Astrocyte (in vitro differentiated cells and primary cell): ENCODE measurements at regions not wholly inside any gene's neighbourhood (a gene's known extent, or its start where the extent isn't known, plus 50 kb on each side); places are given as distances from the start of the nearest gene placed in this dataset.
"Not testable (repeated sequence)": the region's sequence is repeated elsewhere in the genome, so short reads cannot be mapped to it uniquely, and the experiment has no call there.

Source experiments
- DNase-seq: peaks from one replicate; pipeline ENCODE4 v3.0.0-alpha.2; 2010; ENCODE audit warnings: low read depth
- FAIRE-seq: peaks from 2 replicates; lab custom pipeline; 2011; peaks lifted over from hg19 to GRCh38; lab: Jason Lieb, UNC
- H2AFZ ChIP-seq: 2 replicates; pipeline ENCODE4 v1.6.0; 2012; ENCODE audit warnings: low read depth, low read length, inconsistent platforms
- H3K27ac ChIP-seq: 2 replicates; pipeline ENCODE4 v1.5.1; 2011; ENCODE audit warnings: low read depth, low read length, inconsistent platforms
- H3K27me3 ChIP-seq: 2 replicates; pipeline ENCODE4 v1.6.0; 2011; ENCODE audit warnings: low read length, inconsistent platforms; ENCODE audit not compliant: insufficient read depth
- H3K36me3 ChIP-seq: 2 replicates; pipeline ENCODE4 v1.5.1; 2011; ENCODE audit warnings: low read length, inconsistent platforms; ENCODE audit not compliant: insufficient read depth
- H3K4me1 ChIP-seq: 2 replicates; pipeline ENCODE4 v1.5.1; 2011; ENCODE audit warnings: low read length, inconsistent platforms; ENCODE audit not compliant: insufficient read depth
- H3K4me2 ChIP-seq: 2 replicates; pipeline ENCODE4 v1.6.0; 2012; ENCODE audit warnings: low read length, inconsistent platforms
- H3K4me3 ChIP-seq: 2 replicates; pipeline ENCODE4 v1.5.1; 2011; ENCODE audit warnings: low read depth, mild to moderate bottlenecking, low read length, inconsistent platforms; ENCODE audit not compliant: insufficient read depth
- H3K79me2 ChIP-seq: 2 replicates; pipeline ENCODE4 v1.6.0; 2012; ENCODE audit warnings: mild to moderate bottlenecking, low read length, inconsistent platforms; ENCODE audit not compliant: insufficient read depth
- H3K9ac ChIP-seq: 2 replicates; pipeline ENCODE4 v1.6.0; 2012; ENCODE audit warnings: mild to moderate bottlenecking, low read length, inconsistent platforms
- H3K9me3 ChIP-seq: 2 replicates; pipeline ENCODE4 v1.5.1; 2012; ENCODE audit warnings: low read depth, mild to moderate bottlenecking, low read length, inconsistent platforms; ENCODE audit not compliant: insufficient read depth
- H4K20me1 ChIP-seq: 2 replicates; pipeline ENCODE4 v1.6.0; 2012; ENCODE audit warnings: low read length, inconsistent platforms; ENCODE audit not compliant: insufficient read depth
- H3K27ac Mint-ChIP-seq: one replicate; pipeline ENCODE4 v1.8.0; 2021; ENCODE audit warnings: mild to moderate bottlenecking, mixed read lengths; ENCODE audit not compliant: unreplicated experiment
- H3K27me3 Mint-ChIP-seq: one replicate; pipeline ENCODE4 v1.8.0; 2021; ENCODE audit warnings: low read depth, mixed read lengths; ENCODE audit not compliant: unreplicated experiment
- H3K36me3 Mint-ChIP-seq: one replicate; pipeline ENCODE4 v1.8.0; 2021; ENCODE audit warnings: low read depth, mixed read lengths; ENCODE audit not compliant: unreplicated experiment
- H3K4me1 Mint-ChIP-seq: one replicate; pipeline ENCODE4 v1.8.0; 2021; ENCODE audit warnings: low read depth, mixed read lengths; ENCODE audit not compliant: unreplicated experiment
- H3K4me3 Mint-ChIP-seq: one replicate; pipeline ENCODE4 v1.8.0; 2021; ENCODE audit warnings: mild to moderate bottlenecking, moderate library complexity, mixed read lengths; ENCODE audit not compliant: unreplicated experiment
- H3K9me3 Mint-ChIP-seq: one replicate; pipeline ENCODE4 v1.8.0; 2021; ENCODE audit warnings: mild to moderate bottlenecking, mixed read lengths; ENCODE audit not compliant: unreplicated experiment
- CTCF ChIP-seq: IDR thresholded peaks from 2 replicates; pipeline ENCODE4 v1.5.1; 2011; ENCODE audit warnings: low read depth, mild to moderate bottlenecking, inconsistent platforms, low read length, moderate library complexity; ENCODE audit not compliant: insufficient read depth
- EZH2 ChIP-seq: IDR thresholded peaks from 2 replicates; pipeline ENCODE4 v1.6.1; 2012; ENCODE audit warnings: mild to moderate bottlenecking, low read length, inconsistent platforms; ENCODE audit not compliant: insufficient read depth

- Histone ChIP-seq H3K27me3 (no peaks in the 10 kb centered on the region), H3K36me3 (no peaks in the 10 kb centered on the region), H3K4me2 (no peak overlapping the region), H3K9ac (no peak overlapping the region), H4K20me1 (no peaks in the 10 kb centered on the region), H3K79me2 (no peaks in the 10 kb centered on the region), H3K27ac (no peak overlapping the region), H3K4me1 (no peaks in the 10 kb centered on the region), H3K4me3 (no peak overlapping the region), H2AFZ (no peak overlapping the region), H3K9me3 (no peaks in the 10 kb centered on the region)
- TF ChIP-seq CTCF, result no peak
- TF ChIP-seq EZH2, result no peak
- H3K27ac Mint-ChIP-seq, result no peak overlapping the region
- no peaks in the 10 kb centered on the region for H3K27me3 Mint-ChIP-seq
- DNase-seq, result no peak
- no peak for FAIRE-seq
- H3K36me3 Mint-ChIP-seq, result no peaks in the 10 kb centered on the region
- H3K9me3 Mint-ChIP-seq, result no peaks in the 10 kb centered on the region
- H3K4me3 Mint-ChIP-seq, result no peak overlapping the region
- no peaks in the 10 kb centered on the region for H3K4me1 Mint-ChIP-seq
Measured at GRCh38 chr5:63760965-63761364, 201.3 kb downstream of the HTR1A start.

- TF ChIP-seq EZH2 (no peak), CTCF (no peak)
- Mint-ChIP-seq H3K36me3 (no peaks in the 10 kb centered on the region), H3K27me3 (no peaks in the 10 kb centered on the region), H3K27ac (no peak overlapping the region), H3K4me1 (no peaks in the 10 kb centered on the region), H3K4me3 (no peak overlapping the region), H3K9me3 (no peaks in the 10 kb centered on the region)
- Histone ChIP-seq H3K4me2 (no peak overlapping the region), H3K27me3 (no peaks in the 10 kb centered on the region), H3K4me3 (no peak overlapping the region), H3K79me2 (no peaks in the 10 kb centered on the region), H3K9ac (no peak overlapping the region), H3K4me1 (no peaks in the 10 kb centered on the region), H3K9me3 (no peaks in the 10 kb centered on the region), H2AFZ (no peak overlapping the region), H4K20me1 (no peaks in the 10 kb centered on the region), H3K36me3 (no peaks in the 10 kb centered on the region), H3K27ac (no peak overlapping the region)
- FAIRE-seq, result no peak
- no peak for DNase-seq
Measured at GRCh38 chr5:63743096-63743798, 219.0 kb downstream of the HTR1A start.

GRCh38 chr5:63732880-63733279, 229.4 kb downstream of the HTR1A start:
- not testable (repeated sequence) for H3K27ac ChIP-seq, H3K27ac Mint-ChIP-seq, H3K9me3 Mint-ChIP-seq, FAIRE-seq, H3K27me3 Mint-ChIP-seq, H2AFZ ChIP-seq, H3K4me3 ChIP-seq, H3K4me3 Mint-ChIP-seq, H4K20me1 ChIP-seq, H3K79me2 ChIP-seq, H3K9me3 ChIP-seq, H3K4me1 Mint-ChIP-seq, DNase-seq, H3K27me3 ChIP-seq, H3K4me1 ChIP-seq, H3K36me3 ChIP-seq, H3K4me2 ChIP-seq, H3K9ac ChIP-seq, H3K36me3 Mint-ChIP-seq
